Duodenal mucosa (tissue), 2 donors: ENCODE measurements at regions not wholly inside any gene's neighbourhood (a gene's known extent, or its start where the extent isn't known, plus 50 kb on each side); places are given as distances from the start of the nearest gene placed in this dataset.
"Not testable (repeated sequence)": the region's sequence is repeated elsewhere in the genome, so short reads cannot be mapped to it uniquely, and the experiment has no call there.

Experiments used
- H3K27ac ChIP-seq: one replicate; pipeline ENCODE4 v1.7.0; 2013; ENCODE audit warnings: low read depth, low read length
- H3K27me3 ChIP-seq, 2 donors: one replicate each; pipeline ENCODE4 v1.7.0; 2013; ENCODE audit warnings: low read length in 2 of 2, control low read depth in 1 of 2; ENCODE audit not compliant: insufficient read depth in 2 of 2, control insufficient read depth in 1 of 2
- H3K36me3 ChIP-seq, 2 donors: one replicate each; pipeline ENCODE4 v1.7.0; 2013; ENCODE audit warnings: low read length in 2 of 2, control low read depth in 1 of 2; ENCODE audit not compliant: insufficient read depth in 2 of 2, control insufficient read depth in 1 of 2
- H3K4me1 ChIP-seq, 2 donors: one replicate each; pipeline ENCODE4 v1.7.0; 2013; ENCODE audit warnings: low read length in 2 of 2, control low read depth in 1 of 2; ENCODE audit not compliant: insufficient read depth in 2 of 2, control insufficient read depth in 1 of 2
- H3K4me3 ChIP-seq, 2 donors: one replicate each; pipeline ENCODE4 v1.7.0; 2013; ENCODE audit warnings: low read length in 2 of 2, low read depth in 1 of 2
- H3K9ac ChIP-seq, 2 donors: one replicate each; pipeline ENCODE4 v1.7.0; 2013; ENCODE audit warnings: low read length in 2 of 2, low read depth in 1 of 2
- H3K9me3 ChIP-seq, 2 donors: one replicate each; pipeline ENCODE4 v1.7.0; 2013; ENCODE audit warnings: low read length in 2 of 2, control low read depth in 1 of 2; ENCODE audit not compliant: control insufficient read depth in 1 of 2

- Histone ChIP-seq H3K27ac (no peak overlapping the region), H3K4me3 (no peak overlapping the region), H3K9ac (no peak overlapping the region), H3K9me3 (peaks cover 0 to 9% of the 10 kb centered on the region in 2 donors), H3K27me3 (no peaks in the 10 kb centered on the region), H3K36me3 (no peaks in the 10 kb centered on the region), H3K4me1 (no peaks in the 10 kb centered on the region)
Measured at GRCh38 chr3:193921465-193921864, 214.5 kb upstream of the HES1 start.

- Histone ChIP-seq H3K9me3 (peaks cover 0 to 9% of the 10 kb centered on the region in 2 donors), H3K9ac (no peak overlapping the region), H3K27me3 (no peaks in the 10 kb centered on the region), H3K4me3 (no peak overlapping the region), H3K27ac (no peak overlapping the region), H3K36me3 (no peaks in the 10 kb centered on the region), H3K4me1 (no peaks in the 10 kb centered on the region)
Measured at GRCh38 chr3:193922034-193922774, 213.7 kb upstream of the HES1 start.

DNA sequence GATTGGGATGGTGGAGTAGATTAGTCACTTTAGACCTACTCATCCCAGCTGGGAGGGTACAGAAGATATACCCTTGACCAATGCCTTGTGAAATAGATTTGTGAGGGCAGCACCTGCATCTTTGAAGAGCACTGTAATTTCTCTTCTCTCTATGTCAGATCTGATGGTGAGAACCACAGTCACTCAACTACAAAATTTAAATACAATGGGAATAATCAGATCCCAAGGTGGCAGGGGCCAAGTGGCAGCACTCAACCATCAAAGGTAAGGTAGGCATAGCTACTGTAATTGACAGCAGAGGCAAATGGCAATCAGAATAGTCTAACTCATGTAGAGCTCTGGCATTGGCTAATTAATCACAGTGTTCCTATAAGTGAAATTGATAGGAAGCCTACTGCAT, 212.0 kb upstream of the HES1 start:
- H3K9me3 ChIP-seq, H3K9ac ChIP-seq, H3K27ac ChIP-seq, H3K4me3 ChIP-seq, H3K4me1 ChIP-seq, H3K36me3 ChIP-seq, H3K27me3 ChIP-seq: not testable (repeated sequence)

- not testable (repeated sequence) for H3K4me1 ChIP-seq, H3K27ac ChIP-seq, H3K36me3 ChIP-seq
Measured at GRCh38 chr3:193926071-193926470, 209.9 kb upstream of the HES1 start.

DNA sequence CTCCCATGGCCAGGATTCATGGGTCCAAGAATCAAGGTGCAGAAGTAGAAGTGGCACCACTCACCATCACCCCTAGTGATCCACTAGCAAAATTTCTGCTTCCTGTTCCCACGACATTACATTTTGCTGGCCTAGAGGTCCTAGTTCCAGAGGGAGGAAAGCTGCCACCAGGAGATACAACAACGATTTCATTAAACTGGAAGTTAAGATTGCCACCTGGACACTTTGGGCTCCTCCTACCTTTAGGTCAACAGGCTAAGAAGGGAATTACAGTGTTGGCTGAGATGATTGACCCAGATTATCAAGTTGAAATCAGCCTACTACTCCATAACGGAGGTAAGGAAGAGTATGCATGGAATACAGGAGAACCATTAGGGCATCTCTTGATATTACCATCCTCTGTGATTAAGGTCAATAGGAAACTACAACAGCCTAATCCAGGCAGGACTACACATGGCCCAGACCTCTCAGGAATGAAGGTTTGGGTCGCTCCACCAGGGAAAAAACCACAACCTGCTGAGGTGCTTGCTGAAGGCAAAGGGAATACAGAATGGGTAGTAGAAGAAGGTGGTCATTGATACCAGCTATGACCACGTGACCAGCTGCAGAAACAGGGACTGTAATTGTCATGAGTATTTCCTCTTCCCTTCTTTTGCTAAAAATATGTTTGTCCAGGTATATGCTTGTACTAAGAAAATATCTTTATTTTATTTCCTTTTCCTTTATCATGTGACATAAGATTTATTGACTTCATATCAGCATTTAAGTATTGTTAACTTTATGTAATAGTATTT, 208.3 kb upstream of the HES1 start:
- H3K4me3 ChIP-seq: not testable (repeated sequence)

More at GRCh38 chr3:193926071-193926470, 209.9 kb upstream of the HES1 start:
- H3K4me3 ChIP-seq, H3K9me3 ChIP-seq, H3K27me3 ChIP-seq, H3K9ac ChIP-seq: not testable (repeated sequence)

DNA sequence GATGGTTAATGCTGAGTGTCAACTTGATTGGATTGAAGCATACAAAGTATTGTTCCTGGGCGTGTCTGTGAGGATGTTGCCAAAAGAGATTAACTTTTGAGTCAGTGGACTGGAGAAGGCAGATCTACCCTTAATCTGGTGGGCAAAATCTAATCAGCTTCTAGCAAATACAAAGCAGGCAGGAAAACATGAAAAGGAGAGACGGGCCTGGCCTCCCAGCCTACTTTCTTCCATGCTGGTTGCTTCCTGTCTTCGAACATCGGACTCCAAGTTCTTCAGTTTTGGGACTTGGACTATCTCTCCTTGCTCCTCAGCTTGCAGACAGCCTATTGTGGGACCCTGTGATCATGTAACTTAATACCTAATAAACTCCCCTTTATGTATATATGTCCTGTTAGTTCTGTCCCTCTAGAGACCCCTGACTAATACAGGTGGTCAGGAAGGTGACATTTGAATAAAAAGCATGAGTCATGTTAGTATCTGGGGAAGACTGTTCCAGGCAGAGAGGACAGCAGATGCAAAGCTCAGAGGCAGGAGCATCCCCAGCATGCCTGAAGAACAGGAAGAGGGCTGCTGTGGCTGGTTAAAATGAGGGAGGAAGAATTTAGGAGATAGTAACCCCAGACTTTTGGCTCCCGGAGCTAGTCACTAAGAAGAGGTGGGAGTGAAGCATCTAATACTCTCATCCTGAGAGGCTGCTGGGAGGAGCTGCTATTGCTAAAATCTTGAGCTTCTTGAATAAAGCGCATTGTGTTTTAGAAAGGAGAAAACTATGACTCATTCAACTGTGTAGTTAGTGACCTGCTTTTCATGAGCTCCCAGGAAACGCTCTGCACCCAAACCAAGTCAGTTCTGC, 207.4 kb upstream of the HES1 start:
- H3K27ac ChIP-seq: no peak overlapping the region
- no peaks in the 10 kb centered on the region for H3K27me3 ChIP-seq
- no peak overlapping the region for H3K9ac ChIP-seq
- peaks cover 0 to 5% of the 10 kb centered on the region in 2 donors for H3K9me3 ChIP-seq
- peaks cover 0 to 6% of the 10 kb centered on the region in 2 donors for H3K4me1 ChIP-seq
- no peaks in the 10 kb centered on the region for H3K36me3 ChIP-seq
- H3K4me3 ChIP-seq: no peak overlapping the region

More for the DNA sequence above, 208.3 kb upstream of the HES1 start:
- not testable (repeated sequence) for H3K9me3 ChIP-seq, H3K27ac ChIP-seq, H3K4me1 ChIP-seq, H3K27me3 ChIP-seq, H3K36me3 ChIP-seq, H3K9ac ChIP-seq

DNA sequence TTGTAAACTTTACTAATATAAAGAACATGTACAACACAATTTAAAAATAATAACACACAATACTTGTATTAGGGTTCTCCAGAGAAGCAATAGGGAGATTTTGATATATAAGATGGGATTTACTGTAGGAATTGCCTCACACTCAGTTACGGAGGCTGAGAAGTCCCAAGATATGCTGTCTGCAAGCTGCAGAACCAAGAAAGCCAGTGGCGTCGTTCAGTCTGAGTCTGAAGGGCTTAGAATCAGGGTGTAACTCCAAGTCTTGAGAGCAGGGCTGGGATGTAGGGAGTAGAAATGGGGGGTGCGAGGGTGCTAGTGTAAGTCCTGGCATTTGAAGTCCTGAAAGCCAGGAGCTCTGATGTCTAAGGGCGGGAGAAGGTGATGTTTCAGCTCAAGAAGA, 206.6 kb upstream of the HES1 start:
- Histone ChIP-seq H3K27ac (no peak overlapping the region), H3K4me3 (no peak overlapping the region)

DNA sequence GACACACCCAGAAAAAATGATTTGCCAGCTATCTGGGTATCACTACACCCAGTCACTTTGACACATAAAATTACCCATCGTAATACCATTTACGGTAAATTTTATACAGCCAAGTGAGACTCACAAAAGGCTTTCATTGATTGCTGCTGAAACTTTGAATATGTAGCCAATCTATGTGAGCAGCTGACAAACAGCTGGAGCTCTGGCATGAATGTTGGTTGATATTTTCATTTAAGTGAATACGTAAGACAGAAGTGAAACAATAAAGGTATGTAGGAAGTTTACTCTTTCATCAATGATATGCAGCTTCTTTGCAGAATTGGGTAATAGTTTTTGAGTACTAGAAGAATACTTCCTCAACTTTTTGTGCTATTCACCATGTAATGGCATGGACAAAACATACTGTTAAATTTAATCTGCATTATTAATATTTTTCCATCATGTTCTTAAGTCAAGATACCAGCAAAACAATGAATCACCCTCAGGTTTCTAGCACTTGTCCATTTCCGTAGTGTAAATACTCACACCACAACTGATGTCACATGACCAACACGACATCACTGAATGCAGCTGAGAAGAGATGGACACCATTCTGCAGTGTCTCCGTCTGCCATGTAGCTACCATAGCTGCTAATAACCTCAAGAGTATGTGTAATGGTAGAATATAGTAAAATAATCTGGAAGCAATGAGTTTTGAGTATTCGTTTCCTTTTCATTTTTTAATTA, 205.9 kb upstream of the HES1 start:
- no peaks in the 10 kb centered on the region for H3K27me3 ChIP-seq
- H3K4me3 ChIP-seq: no peak overlapping the region
- H3K9me3 ChIP-seq: no peaks in the 10 kb centered on the region
- H3K27ac ChIP-seq: no peak overlapping the region
- H3K36me3 ChIP-seq: no peaks in the 10 kb centered on the region
- no peak overlapping the region for H3K9ac ChIP-seq
- peaks cover 0 to 6% of the 10 kb centered on the region in 2 donors for H3K4me1 ChIP-seq

More for the DNA sequence above, 206.6 kb upstream of the HES1 start:
- Histone ChIP-seq H3K27me3 (no peaks in the 10 kb centered on the region), H3K9me3 (peaks cover 0 to 3% of the 10 kb centered on the region in 2 donors), H3K36me3 (no peaks in the 10 kb centered on the region), H3K9ac (no peak overlapping the region), H3K4me1 (peaks cover 0 to 6% of the 10 kb centered on the region in 2 donors)

- no peaks in the 10 kb centered on the region for H3K36me3 ChIP-seq
- H3K27me3 ChIP-seq: no peaks in the 10 kb centered on the region
- no peaks in the 10 kb centered on the region for H3K9me3 ChIP-seq
- H3K4me3 ChIP-seq: no peak overlapping the region
- peaks cover 0 to 6% of the 10 kb centered on the region in 2 donors for H3K4me1 ChIP-seq
- no peak overlapping the region for H3K9ac ChIP-seq
- no peak overlapping the region for H3K27ac ChIP-seq
Measured at GRCh38 chr3:193932136-193932535, 203.8 kb upstream of the HES1 start.
